Bronchial epithelial cell (primary cell): ENCODE measurements at regions not wholly inside any gene's neighbourhood (a gene's known extent, or its start where the extent isn't known, plus 50 kb on each side); places are given as distances from the start of the nearest gene placed in this dataset.

Source experiments
- DNase-seq: peaks from one replicate; pipeline ENCODE4 v3.0.0-alpha.2; 2010; ENCODE audit warnings: low read depth
- FAIRE-seq: peaks from 2 replicates; lab custom pipeline; 2011; peaks lifted over from hg19 to GRCh38; lab: Jason Lieb, UNC
- H3K27me3 ChIP-seq: 2 replicates; pipeline ENCODE4 v1.5.1; 2011; ENCODE audit warnings: low read length; ENCODE audit not compliant: control insufficient read depth, insufficient read depth
- H3K36me3 ChIP-seq: 2 replicates; pipeline ENCODE4 v1.5.1; 2011; ENCODE audit warnings: low read length; ENCODE audit not compliant: control insufficient read depth, insufficient read depth
- H3K4me3 ChIP-seq: 2 replicates; pipeline ENCODE4 v1.5.1; 2011; ENCODE audit warnings: mild to moderate bottlenecking, low read depth, low read length, control low read depth
- TF ChIP-seq, protein P1 (sequence below): IDR thresholded peaks from 2 replicates; pipeline ENCODE4 v1.5.1; 2011; ENCODE audit warnings: mild to moderate bottlenecking, moderate library complexity, low read length, control low read depth, inconsistent platforms; ENCODE audit not compliant: insufficient read depth, severe bottlenecking

DNA sequence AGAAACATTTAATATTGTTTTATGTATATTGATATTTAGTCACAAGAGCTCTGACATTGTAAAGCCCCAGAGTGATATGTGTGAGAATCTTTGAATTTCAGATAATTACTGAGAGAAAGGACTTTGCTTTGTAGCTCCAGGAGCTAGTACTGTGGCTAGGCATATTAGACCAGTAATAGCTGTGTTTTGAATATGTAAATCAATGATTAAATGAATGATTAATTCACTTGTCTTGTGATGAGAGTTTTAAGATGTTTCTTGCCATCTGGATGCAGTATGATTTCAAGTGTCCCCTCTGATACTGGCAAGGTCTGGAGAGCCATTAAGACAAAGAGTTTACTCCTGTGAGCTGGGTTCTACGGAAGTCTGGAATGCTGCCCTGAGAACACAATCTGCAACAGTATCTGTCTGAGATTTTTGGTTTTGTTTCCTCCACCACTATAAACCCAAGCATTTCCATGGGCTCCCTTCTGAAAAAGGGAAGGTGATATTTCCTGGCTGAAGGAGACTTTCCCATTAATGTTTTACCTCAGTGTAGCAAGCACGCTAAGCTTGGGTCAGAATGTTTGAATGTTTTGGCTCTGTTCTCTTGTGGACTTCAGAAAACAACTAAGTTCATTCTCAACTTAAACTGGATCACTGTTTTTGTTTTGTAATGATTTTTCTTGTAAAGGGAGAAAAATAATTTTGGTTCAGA lies 61.3 kb upstream of the BICC1 start:
- TF ChIP-seq, protein P1, sequence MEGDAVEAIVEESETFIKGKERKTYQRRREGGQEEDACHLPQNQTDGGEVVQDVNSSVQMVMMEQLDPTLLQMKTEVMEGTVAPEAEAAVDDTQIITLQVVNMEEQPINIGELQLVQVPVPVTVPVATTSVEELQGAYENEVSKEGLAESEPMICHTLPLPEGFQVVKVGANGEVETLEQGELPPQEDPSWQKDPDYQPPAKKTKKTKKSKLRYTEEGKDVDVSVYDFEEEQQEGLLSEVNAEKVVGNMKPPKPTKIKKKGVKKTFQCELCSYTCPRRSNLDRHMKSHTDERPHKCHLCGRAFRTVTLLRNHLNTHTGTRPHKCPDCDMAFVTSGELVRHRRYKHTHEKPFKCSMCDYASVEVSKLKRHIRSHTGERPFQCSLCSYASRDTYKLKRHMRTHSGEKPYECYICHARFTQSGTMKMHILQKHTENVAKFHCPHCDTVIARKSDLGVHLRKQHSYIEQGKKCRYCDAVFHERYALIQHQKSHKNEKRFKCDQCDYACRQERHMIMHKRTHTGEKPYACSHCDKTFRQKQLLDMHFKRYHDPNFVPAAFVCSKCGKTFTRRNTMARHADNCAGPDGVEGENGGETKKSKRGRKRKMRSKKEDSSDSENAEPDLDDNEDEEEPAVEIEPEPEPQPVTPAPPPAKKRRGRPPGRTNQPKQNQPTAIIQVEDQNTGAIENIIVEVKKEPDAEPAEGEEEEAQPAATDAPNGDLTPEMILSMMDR, result no peak
- Histone ChIP-seq H3K36me3 (no peaks in the 10 kb centered on the region), H3K27me3 (no peaks in the 10 kb centered on the region), H3K4me3 (no peak overlapping the region)
- FAIRE-seq (no peak), DNase-seq (no peak)

DNA sequence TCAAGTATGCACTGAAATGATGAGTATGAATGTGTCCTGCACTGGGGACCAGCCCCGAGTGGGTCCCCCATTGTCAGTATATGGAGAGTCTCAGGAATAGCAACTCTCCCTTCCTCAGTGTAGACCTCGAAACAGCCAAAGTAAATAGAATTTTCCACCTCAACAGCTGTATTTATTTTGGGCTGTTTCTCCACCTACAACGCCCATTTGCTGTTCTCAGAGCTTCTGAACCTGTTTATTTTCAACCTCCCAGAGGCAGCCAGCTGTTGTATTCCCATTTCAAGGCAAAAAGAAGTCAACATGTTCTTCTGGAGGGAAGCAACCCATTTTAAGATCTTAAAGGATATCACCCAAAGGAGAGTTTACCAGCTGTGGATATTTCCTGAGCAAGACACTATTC lies 59.6 kb upstream of the BICC1 start:
- H3K27me3 ChIP-seq, result no peaks in the 10 kb centered on the region
- H3K4me3 ChIP-seq, result no peak overlapping the region
- FAIRE-seq, result no peak
- no peak for DNase-seq
- TF ChIP-seq, protein P1, result no peak
- no peaks in the 10 kb centered on the region for H3K36me3 ChIP-seq

DNA sequence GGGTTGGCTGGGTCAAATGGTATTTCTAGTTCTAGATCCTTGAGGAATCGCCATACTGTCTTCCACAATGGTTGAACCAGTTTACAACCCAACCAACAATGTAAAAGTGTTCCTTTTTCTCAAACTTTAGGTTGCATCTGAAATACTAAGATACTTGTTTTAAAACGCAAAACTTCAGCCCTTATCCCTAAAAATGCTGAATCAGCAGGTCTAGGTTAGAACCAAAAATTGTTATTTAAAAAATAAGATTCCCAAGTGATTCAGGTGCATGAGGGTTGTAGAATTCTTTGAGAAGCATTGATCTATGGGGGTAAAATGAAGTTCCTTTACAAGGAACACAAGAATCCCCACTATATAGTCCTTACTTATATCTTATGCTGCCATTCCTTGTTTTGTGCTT lies 56.5 kb upstream of the BICC1 start:
- no peak overlapping the region for H3K4me3 ChIP-seq
- H3K27me3 ChIP-seq, result no peaks in the 10 kb centered on the region
- H3K36me3 ChIP-seq, result no peaks in the 10 kb centered on the region
- DNase-seq (no peak), FAIRE-seq (no peak)
- TF ChIP-seq, protein P1, result no peak

DNA sequence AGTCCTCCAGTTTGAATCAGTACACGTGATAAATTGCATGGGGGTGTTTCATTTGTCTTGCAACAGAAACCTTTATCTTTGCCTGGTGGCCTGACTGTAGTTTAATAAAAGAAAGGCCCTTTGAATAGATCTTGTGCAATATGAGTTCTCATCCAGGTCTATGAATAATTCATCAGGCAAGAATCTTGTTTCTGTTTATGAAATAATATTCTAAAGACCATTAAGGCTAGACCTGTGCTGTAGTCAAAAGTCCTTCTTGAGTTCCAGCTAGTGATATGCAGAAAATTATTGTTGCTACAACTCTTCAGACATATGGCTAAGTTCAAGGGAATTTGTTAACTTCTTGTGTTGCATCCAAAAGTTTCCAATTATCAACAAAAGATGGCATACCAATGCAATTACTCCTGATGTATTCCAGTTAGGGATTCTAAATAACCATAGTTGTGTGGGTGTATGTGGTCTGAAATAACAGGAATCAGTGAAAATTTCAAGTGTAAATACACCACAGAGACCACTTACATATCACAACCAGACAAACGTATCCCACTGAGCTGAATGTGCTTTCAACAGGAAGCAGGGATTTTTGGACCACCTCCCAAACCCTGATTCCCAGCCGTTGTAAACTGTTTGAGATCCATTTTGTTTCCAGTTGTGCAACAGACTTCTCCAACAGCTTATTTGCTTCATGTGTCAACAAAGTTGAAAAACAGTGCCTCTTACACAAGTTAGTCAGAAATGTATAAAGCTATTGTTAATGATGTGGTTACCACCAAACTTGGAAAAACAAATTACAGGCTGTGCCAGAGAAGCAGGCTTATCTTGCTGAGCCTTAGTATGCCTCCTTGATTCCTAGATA lies 54.7 kb upstream of the BICC1 start:
- TF ChIP-seq, protein P1, result no peak
- H3K36me3 ChIP-seq, result no peaks in the 10 kb centered on the region
- peak; percentile 48 for DNase-seq
- H3K27me3 ChIP-seq, result no peaks in the 10 kb centered on the region
- no peak for FAIRE-seq
- H3K4me3 ChIP-seq, result no peak overlapping the region

DNA sequence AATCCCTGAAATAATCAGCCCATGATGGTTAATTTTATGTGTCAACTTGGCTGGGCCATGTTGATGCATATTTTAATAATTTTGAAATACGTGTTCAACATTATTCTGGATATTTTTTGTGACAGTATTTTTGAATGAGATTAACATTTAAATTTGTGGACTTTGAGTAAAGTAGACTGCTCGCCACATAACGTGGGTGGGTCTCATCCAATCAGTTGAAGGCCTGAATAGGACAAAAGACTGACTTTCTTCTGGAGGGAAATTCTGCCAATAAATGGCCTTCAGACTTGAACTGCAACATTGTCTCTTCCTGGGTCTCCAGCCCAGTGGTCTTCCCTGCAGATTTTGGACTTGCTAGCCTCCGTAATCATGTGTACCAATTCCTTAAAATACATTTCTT lies 53.6 kb upstream of the BICC1 start:
- TF ChIP-seq, protein P1, result no peak
- no peak for FAIRE-seq

More for the DNA sequence above, 53.6 kb upstream of the BICC1 start:
- Histone ChIP-seq H3K36me3 (no peaks in the 10 kb centered on the region), H3K27me3 (no peaks in the 10 kb centered on the region), H3K4me3 (no peak overlapping the region)
- DNase-seq, result no peak
